ENCODE measurements at regions not wholly inside any gene's neighbourhood (a gene's known extent, or its start where the extent isn't known, plus 50 kb on each side); places are given as distances from the start of the nearest gene placed in this dataset.

DNA sequence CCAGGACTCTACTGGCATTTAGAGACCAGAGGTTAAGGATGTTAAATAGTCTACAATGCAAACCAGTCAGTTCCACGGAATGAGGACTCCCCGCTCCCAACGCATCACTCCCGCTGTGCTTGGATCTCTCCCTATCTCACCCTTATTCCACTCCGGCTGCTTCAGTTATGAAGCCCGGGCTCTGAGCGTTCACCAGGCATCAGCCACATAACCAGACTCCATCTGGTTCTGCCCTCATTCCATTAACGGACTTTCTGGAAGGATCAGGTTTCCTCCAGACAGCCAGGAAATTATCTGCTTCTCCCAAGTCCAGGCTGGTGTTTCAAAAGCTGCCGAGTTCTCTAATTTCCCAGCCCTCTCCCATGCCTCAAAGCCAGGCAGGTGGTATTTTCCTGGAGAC is 499.3 kb downstream of the GLRX3 start:
- no peak for DNase-seq

GRCh38 chr10:130636313-130636930 is 500.2 kb downstream of the GLRX3 start:
- no peak for DNase-seq

- no peak for DNase-seq
These were observed 501.0 kb downstream of the GLRX3 start for GRCh38 chr10:130637089-130637676.

- DNase-seq = no peak
These were observed 502.8 kb downstream of the GLRX3 start for GRCh38 chr10:130638991-130639390.

GRCh38 chr10:130642926-130643325 is 506.7 kb downstream of the GLRX3 start:
- DNase-seq = no peak

GRCh38 chr10:130647341-130647740 is 511.1 kb downstream of the GLRX3 start:
- DNase-seq = no peak

- no peak for DNase-seq
These were observed 512.6 kb downstream of the GLRX3 start for GRCh38 chr10:130648807-130649206.

- no peak for DNase-seq
These were observed 516.4 kb downstream of the GLRX3 start for GRCh38 chr10:130652544-130652943.

DNA sequence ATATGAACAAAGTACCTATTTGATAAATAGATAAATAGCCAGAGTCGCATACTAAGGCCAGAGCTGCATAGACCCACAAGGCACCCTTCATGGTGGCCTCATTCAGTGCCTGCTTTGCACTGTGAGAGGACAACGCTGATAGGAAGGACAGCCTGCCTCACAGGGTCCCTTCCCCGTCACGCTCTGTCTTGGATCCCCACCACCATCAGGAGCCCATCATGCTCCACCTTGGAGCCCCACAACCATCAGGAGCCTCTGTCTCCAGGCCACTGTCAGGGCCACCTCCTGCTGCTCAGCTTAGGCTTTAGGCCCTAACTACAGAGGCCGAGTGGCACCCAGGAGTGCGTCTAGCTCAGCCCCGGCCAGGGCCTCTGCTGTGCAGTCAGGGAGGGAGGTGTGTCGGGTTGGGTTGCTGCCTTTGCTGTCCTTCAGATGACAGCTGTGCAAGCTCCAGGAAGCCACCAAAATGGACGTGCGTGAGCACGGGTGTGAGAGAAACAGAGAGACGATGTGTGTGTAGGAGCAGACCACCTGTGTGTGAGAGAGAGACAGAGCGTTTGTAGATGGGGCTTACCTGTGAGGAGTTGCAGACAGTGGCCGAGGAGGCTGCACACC is 516.9 kb downstream of the GLRX3 start:
- no peak for DNase-seq

- DNase-seq = no peak
These were observed 518.5 kb downstream of the GLRX3 start for GRCh38 chr10:130654726-130655125.

- DNase-seq = no peak
These were observed 519.4 kb downstream of the GLRX3 start for GRCh38 chr10:130655313-130656186.

GRCh38 chr10:130656187-130656575 is 520.0 kb downstream of the GLRX3 start:
- no peak for DNase-seq

- no peak for DNase-seq
These were observed 520.5 kb downstream of the GLRX3 start for GRCh38 chr10:130656582-130657133.

GRCh38 chr10:130658687-130659290 is 522.6 kb downstream of the GLRX3 start:
- DNase-seq = no peak

DNA sequence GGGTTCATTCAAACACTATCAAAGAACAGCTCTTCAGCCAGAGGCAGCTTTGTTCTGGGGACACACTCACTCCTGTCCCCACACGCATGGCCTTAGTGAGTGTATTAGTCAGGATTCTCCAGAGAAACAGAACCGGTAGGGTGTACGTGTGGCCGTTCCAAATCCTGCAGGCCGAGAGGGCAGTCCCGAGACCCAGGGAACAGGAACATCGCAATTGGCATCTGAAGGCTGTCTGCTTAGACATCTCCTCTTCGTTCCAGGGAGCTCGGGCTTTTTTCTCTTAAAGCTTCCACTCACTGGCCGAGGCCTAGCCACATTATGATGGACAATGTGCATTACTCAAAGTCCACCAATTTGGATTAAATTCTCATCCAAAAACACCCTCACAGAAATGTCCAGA is 523.3 kb downstream of the GLRX3 start:
- DNase-seq = no peak

DNA sequence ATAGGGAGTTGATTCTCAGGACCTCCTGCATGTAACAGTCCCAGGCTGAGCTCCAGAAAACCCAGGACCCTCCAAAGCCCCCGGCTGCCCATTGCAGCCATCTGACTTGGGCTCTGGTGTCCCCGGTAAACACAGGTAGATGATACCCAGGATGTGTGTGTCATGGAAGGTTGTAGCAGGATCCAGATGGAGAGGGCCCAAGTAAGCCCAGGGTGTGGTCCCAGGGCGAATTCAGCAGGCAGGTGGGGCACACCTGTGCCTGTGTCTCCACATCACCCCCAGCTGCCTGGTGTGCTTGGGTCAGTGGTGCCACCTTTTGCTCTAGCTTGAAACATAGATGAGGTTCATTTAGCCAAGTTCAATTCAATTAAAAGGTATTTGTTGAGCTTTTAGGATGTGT is 524.1 kb downstream of the GLRX3 start:
- no peak for DNase-seq

DNA sequence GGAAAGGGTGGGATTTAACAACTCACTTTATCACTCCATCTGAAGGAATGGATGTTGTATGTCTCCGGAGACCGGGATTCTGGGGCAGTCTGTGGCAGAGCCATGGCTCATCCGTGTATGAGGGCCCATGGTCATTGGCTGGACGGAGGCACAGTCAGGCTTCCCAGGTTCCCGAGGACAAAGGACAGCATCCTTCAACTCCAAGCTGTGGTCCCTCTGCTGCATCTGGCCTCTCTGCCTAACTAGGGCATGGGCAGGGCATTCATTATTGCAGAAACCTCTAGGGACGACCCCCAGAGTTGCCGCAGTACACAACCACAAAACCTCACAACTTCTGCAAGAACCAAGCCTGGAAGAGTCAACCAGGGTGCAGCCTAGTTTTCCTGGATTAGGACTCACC is 525.2 kb downstream of the GLRX3 start:
- DNase-seq = no peak

GRCh38 chr10:130662775-130663174 is 526.6 kb downstream of the GLRX3 start:
- DNase-seq = no peak

- no peak for DNase-seq
These were observed 528.3 kb downstream of the GLRX3 start for GRCh38 chr10:130664526-130664925.

DNA sequence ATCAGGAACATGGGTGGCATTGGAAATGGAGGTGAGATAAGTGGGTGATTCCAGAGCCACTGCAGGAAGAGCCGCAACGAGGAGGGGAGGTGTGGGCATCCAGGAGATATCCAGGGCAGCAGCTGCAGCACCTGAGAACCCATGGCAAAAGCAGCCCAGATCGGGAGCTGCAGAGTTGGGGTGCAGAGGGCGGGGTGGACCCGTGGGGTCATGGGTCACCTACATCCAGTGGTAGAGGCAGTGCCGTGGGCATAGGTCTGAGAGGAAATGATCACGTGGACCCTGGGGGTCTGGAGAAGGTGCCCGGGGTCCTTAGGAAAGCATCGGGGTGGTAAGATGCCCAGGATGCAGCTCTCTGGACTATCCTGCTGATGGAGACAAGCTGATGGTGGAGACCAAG is 530.0 kb downstream of the GLRX3 start:
- no peak for DNase-seq

DNA sequence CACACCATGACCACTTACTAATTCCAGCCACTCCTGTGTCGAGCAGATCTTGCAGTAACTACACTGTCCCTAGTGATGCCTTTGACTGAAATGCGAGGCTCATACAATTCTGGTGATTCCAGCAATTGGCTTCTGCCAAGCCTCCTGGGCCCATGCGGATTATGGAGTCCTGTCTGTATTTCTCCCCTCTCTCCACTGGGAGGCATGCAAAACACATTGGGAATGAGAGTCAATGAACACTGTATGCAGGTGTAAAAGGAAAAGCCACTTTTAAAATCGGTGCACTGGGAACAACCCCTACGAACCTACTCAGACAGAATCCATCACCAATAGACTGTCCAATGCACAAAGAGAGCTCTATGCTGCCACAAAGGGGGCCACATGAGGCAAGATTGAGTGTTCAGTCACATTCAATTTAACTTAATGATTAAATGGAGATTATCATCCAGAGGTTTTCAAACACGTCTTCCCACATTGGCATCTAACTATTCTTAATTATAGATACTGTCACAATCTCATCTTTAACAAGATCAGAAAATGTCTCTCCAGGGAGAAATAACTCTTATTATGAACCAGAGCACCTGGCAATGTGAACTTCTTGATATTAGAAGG is 550.6 kb downstream of the GLRX3 start:
- DNase-seq = no peak

DNA sequence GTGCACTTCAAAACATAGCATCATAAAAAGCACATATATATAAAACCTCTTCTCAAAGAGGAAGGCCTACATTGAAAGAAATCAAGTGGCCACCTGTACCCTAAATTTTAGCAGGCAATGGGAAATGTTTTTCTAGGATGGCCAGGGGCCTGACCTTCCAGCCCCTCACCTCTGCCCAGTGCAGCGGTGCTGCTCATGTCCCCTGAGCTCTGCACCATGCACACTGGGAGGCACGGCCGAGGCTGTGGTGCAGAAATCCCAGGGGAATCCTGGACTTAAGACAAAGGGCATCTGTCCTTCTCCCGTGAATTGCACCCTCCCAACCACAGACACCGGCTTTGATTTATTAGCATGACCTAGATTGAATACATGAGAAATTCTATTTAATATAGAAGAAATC is 551.4 kb downstream of the GLRX3 start:
- no peak for DNase-seq

All from effector CD8-positive, alpha-beta T cell (primary cell).